Mesothelial cell of epicardium (in vitro differentiated cells): ENCODE measurements at regions not wholly inside any gene's neighbourhood (a gene's known extent, or its start where the extent isn't known, plus 50 kb on each side); places are given as distances from the start of the nearest gene placed in this dataset.

Experiments
- DNase-seq, 2 experiments: peaks; one replicate each; pipeline ENCODE4 v3.0.0; 2021; ENCODE audit warnings: low spot score in 2 of 2; ENCODE audit not compliant: unreplicated experiment in 2 of 2
- H3K27ac Mint-ChIP-seq: 2 replicates; pipeline ENCODE4 v1.8.0; 2021; ENCODE audit warnings: mixed read lengths
- H3K27me3 Mint-ChIP-seq: 2 replicates; pipeline ENCODE4 v1.8.0; 2021; ENCODE audit warnings: low read depth, mixed read lengths
- H3K36me3 Mint-ChIP-seq: 2 replicates; pipeline ENCODE4 v1.8.0; 2021; ENCODE audit warnings: mixed read lengths
- H3K4me1 Mint-ChIP-seq: 2 replicates; pipeline ENCODE4 v1.8.0; 2021; ENCODE audit warnings: mixed read lengths
- H3K4me3 Mint-ChIP-seq: 2 replicates; pipeline ENCODE4 v1.8.0; 2021; ENCODE audit warnings: mild to moderate bottlenecking, moderate library complexity, mixed read lengths
- H3K9me3 Mint-ChIP-seq: 2 replicates; pipeline ENCODE4 v1.8.0; 2021; ENCODE audit warnings: mixed read lengths
- TF ChIP-seq, protein P1 (sequence below): fragments of 200-600 bp; sonication (generic); IDR thresholded peaks from one replicate; pipeline ENCODE4 v1.5.0; 2021; ENCODE audit warnings: antibody characterized with exemption; ENCODE audit not compliant: unreplicated experiment

GRCh38 chr3:94737116-94737515 is 674.3 kb downstream of the NSUN3 start:
- DNase-seq = no peak
- Mint-ChIP-seq H3K27ac (no peak overlapping the region), H3K9me3 (peaks cover 1% of the 10 kb centered on the region), H3K4me3 (no peak overlapping the region), H3K4me1 (no peaks in the 10 kb centered on the region), H3K27me3 (peaks cover 4% of the 10 kb centered on the region), H3K36me3 (no peaks in the 10 kb centered on the region)
- TF ChIP-seq, protein P1, sequence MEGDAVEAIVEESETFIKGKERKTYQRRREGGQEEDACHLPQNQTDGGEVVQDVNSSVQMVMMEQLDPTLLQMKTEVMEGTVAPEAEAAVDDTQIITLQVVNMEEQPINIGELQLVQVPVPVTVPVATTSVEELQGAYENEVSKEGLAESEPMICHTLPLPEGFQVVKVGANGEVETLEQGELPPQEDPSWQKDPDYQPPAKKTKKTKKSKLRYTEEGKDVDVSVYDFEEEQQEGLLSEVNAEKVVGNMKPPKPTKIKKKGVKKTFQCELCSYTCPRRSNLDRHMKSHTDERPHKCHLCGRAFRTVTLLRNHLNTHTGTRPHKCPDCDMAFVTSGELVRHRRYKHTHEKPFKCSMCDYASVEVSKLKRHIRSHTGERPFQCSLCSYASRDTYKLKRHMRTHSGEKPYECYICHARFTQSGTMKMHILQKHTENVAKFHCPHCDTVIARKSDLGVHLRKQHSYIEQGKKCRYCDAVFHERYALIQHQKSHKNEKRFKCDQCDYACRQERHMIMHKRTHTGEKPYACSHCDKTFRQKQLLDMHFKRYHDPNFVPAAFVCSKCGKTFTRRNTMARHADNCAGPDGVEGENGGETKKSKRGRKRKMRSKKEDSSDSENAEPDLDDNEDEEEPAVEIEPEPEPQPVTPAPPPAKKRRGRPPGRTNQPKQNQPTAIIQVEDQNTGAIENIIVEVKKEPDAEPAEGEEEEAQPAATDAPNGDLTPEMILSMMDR = no peak

GRCh38 chr3:94739420-94739819 is 676.6 kb downstream of the NSUN3 start:
- Mint-ChIP-seq H3K9me3 (peaks cover 12% of the 10 kb centered on the region), H3K4me3 (no peak overlapping the region), H3K27me3 (peaks cover 4% of the 10 kb centered on the region), H3K27ac (no peak overlapping the region), H3K36me3 (no peaks in the 10 kb centered on the region), H3K4me1 (no peaks in the 10 kb centered on the region)
- no peak for DNase-seq
- TF ChIP-seq, protein P1 = no peak

GRCh38 chr3:94758751-94759150 is 695.9 kb downstream of the NSUN3 start:
- peaks cover 7% of the 10 kb centered on the region for H3K9me3 Mint-ChIP-seq
- H3K4me3 Mint-ChIP-seq = no peak overlapping the region
- TF ChIP-seq, protein P1 = no peak
- H3K36me3 Mint-ChIP-seq = no peaks in the 10 kb centered on the region
- no peaks in the 10 kb centered on the region for H3K4me1 Mint-ChIP-seq
- no peak overlapping the region for H3K27ac Mint-ChIP-seq
- peaks cover 7% of the 10 kb centered on the region for H3K27me3 Mint-ChIP-seq
- no peak for DNase-seq

DNA sequence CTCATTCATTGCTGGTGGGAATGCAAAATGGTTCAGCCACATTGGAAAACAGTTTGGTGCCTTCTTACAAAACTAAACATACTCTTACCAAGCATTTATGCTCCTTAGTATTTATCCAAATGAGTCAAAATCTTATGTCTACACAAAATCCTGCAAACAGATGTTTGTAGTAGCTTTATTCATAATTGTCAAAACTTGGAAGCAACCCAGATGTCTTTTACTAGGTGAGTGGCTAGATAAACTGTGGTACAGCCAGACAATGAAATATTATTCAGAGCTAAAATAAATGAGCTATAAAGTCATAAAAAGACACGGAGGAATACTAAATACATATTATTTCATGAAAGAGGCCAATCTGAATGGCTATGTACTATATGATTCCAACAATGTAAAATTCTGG is 709.5 kb downstream of the NSUN3 start:
- H3K4me3 Mint-ChIP-seq = no peak overlapping the region
- H3K27me3 Mint-ChIP-seq = no peaks in the 10 kb centered on the region
- H3K9me3 Mint-ChIP-seq = no peaks in the 10 kb centered on the region
- H3K4me1 Mint-ChIP-seq = no peaks in the 10 kb centered on the region
- no peak for DNase-seq
- TF ChIP-seq, protein P1 = no peak
- no peaks in the 10 kb centered on the region for H3K36me3 Mint-ChIP-seq
- H3K27ac Mint-ChIP-seq = no peak overlapping the region

- H3K36me3 Mint-ChIP-seq = no peaks in the 10 kb centered on the region
- TF ChIP-seq, protein P1 = no peak
- DNase-seq = no peak
- H3K9me3 Mint-ChIP-seq = no peaks in the 10 kb centered on the region
- H3K27me3 Mint-ChIP-seq = no peaks in the 10 kb centered on the region
- H3K4me1 Mint-ChIP-seq = no peaks in the 10 kb centered on the region
- H3K4me3 Mint-ChIP-seq = no peak overlapping the region
- no peak overlapping the region for H3K27ac Mint-ChIP-seq
Measured at GRCh38 chr3:94775746-94776145, 712.9 kb downstream of the NSUN3 start.

- Mint-ChIP-seq H3K27ac (no peak overlapping the region), H3K4me3 (no peak overlapping the region), H3K36me3 (no peaks in the 10 kb centered on the region), H3K27me3 (no peaks in the 10 kb centered on the region), H3K9me3 (no peaks in the 10 kb centered on the region), H3K4me1 (no peaks in the 10 kb centered on the region)
- TF ChIP-seq, protein P1 = no peak
- DNase-seq = no peak
Measured at GRCh38 chr3:94776401-94776915, 713.6 kb downstream of the NSUN3 start.
